WERI-Rb-1 (cell line): ENCODE measurements at regions not wholly inside any gene's neighbourhood (a gene's known extent, or its start where the extent isn't known, plus 50 kb on each side); places are given as distances from the start of the nearest gene placed in this dataset.
"Not testable (repeated sequence)": the region's sequence is repeated elsewhere in the genome, so short reads cannot be mapped to it uniquely, and the experiment has no call there.

Experiments
- DNase-seq: peaks from one replicate; pipeline ENCODE4 v3.0.0-alpha.2; 2020
- H3K27ac ChIP-seq: fragments of 250-450 bp; sonication (Bioruptor Pico); 2 replicates; pipeline ENCODE4 v1.5.1; 2020; ENCODE audit warnings: mild to moderate bottlenecking, moderate library complexity
- H3K27me3 ChIP-seq: fragments of 250-450 bp; sonication (Bioruptor Pico); 2 replicates; pipeline ENCODE4 v1.5.1; 2021; ENCODE audit warnings: mild to moderate bottlenecking, low read depth, moderate library complexity; ENCODE audit not compliant: insufficient read depth, severe bottlenecking
- H3K36me3 ChIP-seq: fragments of 250-450 bp; sonication (Bioruptor Pico); 2 replicates; pipeline ENCODE4 v1.5.1; 2020; ENCODE audit warnings: mild to moderate bottlenecking, moderate library complexity
- H3K4me3 ChIP-seq: 2 replicates; pipeline ENCODE4 v1.5.1; 2011; ENCODE audit warnings: low read depth, mild to moderate bottlenecking, control low read depth, low read length
- H3K9me3 ChIP-seq: fragments of 250-450 bp; sonication (Bioruptor Pico); 2 replicates; pipeline ENCODE4 v1.5.1; 2021; ENCODE audit warnings: mild to moderate bottlenecking, moderate library complexity; ENCODE audit not compliant: severe bottlenecking
- CTCF ChIP-seq: IDR thresholded peaks from 2 replicates; pipeline ENCODE4 v1.5.1; 2011; ENCODE audit warnings: low read depth, mild to moderate bottlenecking, control low read depth, inconsistent platforms, low read length

GRCh38 chrX:485368-485767, 98.7 kb upstream of the PPP2R3B start:
- no peak for DNase-seq
- no peak for TF ChIP-seq CTCF
- no peak overlapping the region for H3K27ac ChIP-seq
- H3K9me3 ChIP-seq: peaks cover 8% of the 10 kb centered on the region
- no peak overlapping the region for H3K4me3 ChIP-seq
- peaks cover 48% of the 10 kb centered on the region for H3K27me3 ChIP-seq
- no peaks in the 10 kb centered on the region for H3K36me3 ChIP-seq

- Histone ChIP-seq H3K27me3 (peaks cover 45% of the 10 kb centered on the region), H3K4me3 (no peak overlapping the region), H3K27ac (no peak overlapping the region), H3K36me3 (no peaks in the 10 kb centered on the region), H3K9me3 (peaks cover 8% of the 10 kb centered on the region)
- no peak for DNase-seq
- TF ChIP-seq CTCF: no peak
Observed at GRCh38 chrX:486325-486724, 99.6 kb upstream of the PPP2R3B start.

- H3K4me3 ChIP-seq: no peak overlapping the region
- H3K9me3 ChIP-seq: peaks cover 8% of the 10 kb centered on the region
- H3K27ac ChIP-seq: no peak overlapping the region
- no peak for DNase-seq
- no peak for TF ChIP-seq CTCF
- no peaks in the 10 kb centered on the region for H3K36me3 ChIP-seq
- peaks cover 36% of the 10 kb centered on the region for H3K27me3 ChIP-seq
Observed at GRCh38 chrX:487836-488235, 101.1 kb upstream of the PPP2R3B start.

- Histone ChIP-seq H3K27me3 (peaks cover 40% of the 10 kb centered on the region), H3K27ac (no peak overlapping the region), H3K36me3 (no peaks in the 10 kb centered on the region), H3K9me3 (peaks cover 8% of the 10 kb centered on the region), H3K4me3 (no peak overlapping the region)
- TF ChIP-seq CTCF: no peak
- no peak for DNase-seq
Observed at GRCh38 chrX:489820-490219, 103.1 kb upstream of the PPP2R3B start.

GRCh38 chrX:497186-498014, 110.7 kb upstream of the PPP2R3B start:
- no peak for TF ChIP-seq CTCF
- no peak overlapping the region for H3K27ac ChIP-seq
- peaks cover 37% of the 10 kb centered on the region for H3K27me3 ChIP-seq
- H3K9me3 ChIP-seq: peaks cover 5% of the 10 kb centered on the region
- H3K36me3 ChIP-seq: no peaks in the 10 kb centered on the region
- H3K4me3 ChIP-seq: no peak overlapping the region
- no peak for DNase-seq

- peaks cover 45% of the 10 kb centered on the region for H3K27me3 ChIP-seq
- H3K27ac ChIP-seq, H3K36me3 ChIP-seq, H3K4me3 ChIP-seq, DNase-seq, H3K9me3 ChIP-seq: not testable (repeated sequence)
Observed at GRCh38 chrX:498901-499300, 112.2 kb upstream of the PPP2R3B start.
